HL-60 (cell line): ENCODE measurements at regions not wholly inside any gene's neighbourhood (a gene's known extent, or its start where the extent isn't known, plus 50 kb on each side); places are given as distances from the start of the nearest gene placed in this dataset.

Source experiments
- CTCF ChIP-seq: IDR thresholded peaks from one replicate; pipeline ENCODE4 v1.5.1; 2011; ENCODE audit warnings: low read length, control low read depth, inconsistent platforms; ENCODE audit not compliant: insufficient read depth
- GABPA ChIP-seq: IDR thresholded peaks from 2 replicates; pipeline ENCODE4 v1.6.1; 2012; ENCODE audit warnings: low read depth
- POLR2AphosphoS5 ChIP-seq: IDR thresholded peaks from 2 replicates; pipeline ENCODE4 v1.6.1; 2012; ENCODE audit warnings: low read depth
- REST ChIP-seq: IDR thresholded peaks from 2 replicates; pipeline ENCODE4 v1.6.1; 2012; ENCODE audit warnings: low read depth; ENCODE audit not compliant: insufficient replicate concordance
- SPI1 ChIP-seq: IDR thresholded peaks from 2 replicates; pipeline ENCODE4 v1.6.1; 2012; ENCODE audit warnings: low read depth, mild to moderate bottlenecking, borderline replicate concordance

- TF ChIP-seq CTCF (no peak), POLR2AphosphoS5 (no peak), REST (no peak), GABPA (no peak), SPI1 (no peak)
Measured at GRCh38 chr6:166781331-166781730, 154.3 kb upstream of the RPS6KA2 start.
